Right lobe of liver (tissue), 6 donors: ENCODE measurements at regions not wholly inside any gene's neighbourhood (a gene's known extent, or its start where the extent isn't known, plus 50 kb on each side); places are given as distances from the start of the nearest gene placed in this dataset.

Experiments
- ATAC-seq, 4 donors: fragments of 200-7000 bp; cut with Tn5 transposase; one replicate each; pipeline ENCODE4 v1.9.1; 2020; ENCODE audit warnings: mild to moderate bottlenecking in 4 of 4, moderate library complexity in 4 of 4
- DNase-seq, 3 donors: peaks; one replicate each; pipeline ENCODE4 v3.0.0-alpha.2; 2020
- H3K27ac ChIP-seq, 3 donors: fragments of 200-600 bp; one replicate each; pipeline ENCODE4 v1.8.0; 2022
- H3K27me3 ChIP-seq, 2 donors: fragments of 200-600 bp; one replicate each; pipeline ENCODE4 v1.8.0; 2022
- H3K36me3 ChIP-seq, 4 donors: fragments of 200-600 bp; sonication (generic) in 1 of 4; one replicate each; pipeline versions ENCODE4 v1.5.1 to v1.8.0; 2017 to 2022; ENCODE audit warnings: control low read depth in 1 of 4
- H3K4me1 ChIP-seq, 4 donors: fragments of 200-600 bp; sonication (generic) in 1 of 4; one replicate each; pipeline versions ENCODE4 v1.5.1 to v1.8.0; 2017 to 2022; ENCODE audit warnings: control low read depth in 1 of 4
- H3K4me3 ChIP-seq, 3 donors: fragments of 200-600 bp; one replicate each; pipeline ENCODE4 v1.8.0; 2022
- H3K9me3 ChIP-seq, 4 donors: fragments of 200-600 bp; sonication (generic) in 1 of 4; one replicate each; pipeline versions ENCODE4 v1.5.1 to v1.8.0; 2017 to 2022; ENCODE audit warnings: control low read depth in 1 of 4
- POLR2A ChIP-seq: fragments of 450-650 bp; IDR thresholded peaks from one replicate; pipeline ENCODE4 v1.6.1; 2017; ENCODE audit warnings: antibody characterized with exemption, mild to moderate bottlenecking
- WGBS: methylation state at CpG from one replicate; pipeline ENCODE4 v1.1.6; 2018; ENCODE audit warnings: low coverage, low lambda C conversion rate; ENCODE audit not compliant: insufficient coverage; ENCODE audit errors: missing lambda C conversion rate; 5-methylcytosine and 5-hydroxymethylcytosine counted together
- intact Hi-C, 2 donors: fragments of 100-400 bp; cut with DNase I; formaldehyde crosslinking; loops; one replicate each; pipeline versions ENCODE4 v1.11.2 to v1.14.1; 2022
- TF ChIP-seq, protein P1 (sequence below), 4 donors: fragments of 200-600 bp in 3 of 4; fragments of 450-650 bp in 1 of 4; IDR thresholded peaks; one replicate each; pipeline versions ENCODE4 v1.5.1 to v1.8.0; 2016 to 2022; ENCODE audit warnings: antibody characterized with exemption in 4 of 4, mild to moderate bottlenecking in 2 of 4
- donor health status: DM: no; HTN: yes; CAD: no.
- donor health status: DM: no; HTN: no; CAD: no.
- donor health status: DM: no; HTN: no; CAD: no.
- donor health status: DM: no; HTN: yes; CAD: no.
- donor health status: DM: no; HTN: yes; CAD: no.

DNA sequence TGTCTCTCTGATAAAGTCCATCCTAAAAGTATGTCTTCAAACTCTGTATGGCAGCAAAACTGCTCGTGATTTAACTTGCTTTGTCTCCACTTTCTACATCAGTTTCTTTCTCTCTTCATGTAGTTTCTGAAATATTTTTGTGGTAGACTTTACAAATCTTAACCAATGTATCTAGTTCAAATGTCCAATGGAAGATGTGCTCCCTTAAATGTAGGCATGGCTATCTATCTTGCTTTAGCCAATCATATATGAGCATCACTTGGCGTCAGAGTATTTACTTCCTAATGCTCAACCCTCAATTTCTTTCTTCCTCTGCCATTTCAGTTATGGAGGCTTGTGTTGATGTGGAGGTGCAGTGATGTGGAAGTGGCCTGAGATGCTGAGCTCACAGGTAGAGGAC lies 206.1 kb upstream of the ZNF608 start:
- DNase-seq = no peak
- Histone ChIP-seq H3K27ac (no peak overlapping the region), H3K4me1 (no peaks in the 10 kb centered on the region), H3K36me3 (no peaks in the 10 kb centered on the region), H3K9me3 (no peaks in the 10 kb centered on the region), H3K4me3 (no peak overlapping the region), H3K27me3 (no peaks in the 10 kb centered on the region)
- no peak for ATAC-seq
- WGBS = 77% methylated on average over 2 of the region's 2 CpGs
- TF ChIP-seq, protein P1, sequence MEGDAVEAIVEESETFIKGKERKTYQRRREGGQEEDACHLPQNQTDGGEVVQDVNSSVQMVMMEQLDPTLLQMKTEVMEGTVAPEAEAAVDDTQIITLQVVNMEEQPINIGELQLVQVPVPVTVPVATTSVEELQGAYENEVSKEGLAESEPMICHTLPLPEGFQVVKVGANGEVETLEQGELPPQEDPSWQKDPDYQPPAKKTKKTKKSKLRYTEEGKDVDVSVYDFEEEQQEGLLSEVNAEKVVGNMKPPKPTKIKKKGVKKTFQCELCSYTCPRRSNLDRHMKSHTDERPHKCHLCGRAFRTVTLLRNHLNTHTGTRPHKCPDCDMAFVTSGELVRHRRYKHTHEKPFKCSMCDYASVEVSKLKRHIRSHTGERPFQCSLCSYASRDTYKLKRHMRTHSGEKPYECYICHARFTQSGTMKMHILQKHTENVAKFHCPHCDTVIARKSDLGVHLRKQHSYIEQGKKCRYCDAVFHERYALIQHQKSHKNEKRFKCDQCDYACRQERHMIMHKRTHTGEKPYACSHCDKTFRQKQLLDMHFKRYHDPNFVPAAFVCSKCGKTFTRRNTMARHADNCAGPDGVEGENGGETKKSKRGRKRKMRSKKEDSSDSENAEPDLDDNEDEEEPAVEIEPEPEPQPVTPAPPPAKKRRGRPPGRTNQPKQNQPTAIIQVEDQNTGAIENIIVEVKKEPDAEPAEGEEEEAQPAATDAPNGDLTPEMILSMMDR (IDR thresholded peaks at IDR 0.05) = no peak
- TF ChIP-seq POLR2A = no peak
- intact Hi-C loops = no loop called here

- H3K36me3 ChIP-seq = no peaks in the 10 kb centered on the region
- H3K27me3 ChIP-seq = no peaks in the 10 kb centered on the region
- intact Hi-C loops = no loop called here
- WGBS = 88% methylated on average over 2 of the region's 2 CpGs
- no peaks in the 10 kb centered on the region for H3K9me3 ChIP-seq
- H3K27ac ChIP-seq = no peak overlapping the region
- no peak for ATAC-seq
- DNase-seq = no peak
- no peak for TF ChIP-seq POLR2A
- TF ChIP-seq, protein P1 (IDR thresholded peaks at IDR 0.05) = no peak
- H3K4me3 ChIP-seq = no peak overlapping the region
- no peaks in the 10 kb centered on the region for H3K4me1 ChIP-seq
These were observed 208.3 kb upstream of the ZNF608 start for GRCh38 chr5:124954784-124955183.

DNA sequence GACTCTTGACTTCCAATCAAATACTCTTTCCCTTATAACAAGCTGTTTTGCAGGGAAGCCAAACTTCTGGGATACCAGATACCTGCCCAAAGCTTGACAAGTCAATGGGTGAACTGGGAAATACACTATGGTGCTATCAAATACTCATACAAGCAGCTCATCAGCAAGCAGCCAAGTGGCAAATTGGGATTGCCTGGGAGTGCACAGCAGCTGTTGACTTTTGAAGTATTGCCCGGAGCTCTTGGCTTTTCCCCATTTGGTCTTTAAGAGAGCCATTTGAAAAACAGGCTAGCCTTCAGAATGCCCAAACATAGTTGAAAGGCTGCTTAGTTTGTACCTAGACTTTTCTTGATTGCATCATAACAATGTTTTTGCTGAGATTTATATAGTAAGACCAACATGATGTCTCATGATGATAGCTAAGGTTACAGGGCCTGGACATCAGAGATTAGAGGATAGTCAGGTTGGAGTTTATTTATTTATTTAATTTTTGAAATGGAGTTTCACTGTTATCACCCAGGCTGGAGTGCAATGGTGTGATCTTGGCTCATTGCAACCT lies 210.1 kb upstream of the ZNF608 start:
- TF ChIP-seq POLR2A = no peak
- TF ChIP-seq, protein P1 (IDR thresholded peaks at IDR 0.05) = no peak
- H3K4me1 ChIP-seq = no peaks in the 10 kb centered on the region
- no peak overlapping the region for H3K4me3 ChIP-seq
- ATAC-seq (no peak), DNase-seq (no peak)
- WGBS = 80% methylated on average over 1 of the region's 1 CpG
- no peaks in the 10 kb centered on the region for H3K27me3 ChIP-seq
- H3K36me3 ChIP-seq = no peaks in the 10 kb centered on the region
- H3K9me3 ChIP-seq = no peaks in the 10 kb centered on the region
- H3K27ac ChIP-seq = no peak overlapping the region
- intact Hi-C loops = no loop called here

- intact Hi-C loops = no loop called here
- DNase-seq (no peak), ATAC-seq (no peak)
- Histone ChIP-seq H3K36me3 (no peaks in the 10 kb centered on the region), H3K4me3 (no peak overlapping the region), H3K27ac (no peak overlapping the region), H3K27me3 (no peaks in the 10 kb centered on the region), H3K9me3 (no peaks in the 10 kb centered on the region), H3K4me1 (no peaks in the 10 kb centered on the region)
- no peak for TF ChIP-seq POLR2A
- TF ChIP-seq, protein P1 (IDR thresholded peaks at IDR 0.05) = no peak
- WGBS = 73% methylated on average over 5 of the region's 5 CpGs
These were observed 210.6 kb upstream of the ZNF608 start for GRCh38 chr5:124957063-124957462.

- no peaks in the 10 kb centered on the region for H3K27me3 ChIP-seq
- intact Hi-C loops = no loop called here
- no peak for ATAC-seq
- H3K9me3 ChIP-seq = no peaks in the 10 kb centered on the region
- WGBS = 46% methylated on average over 2 of the region's 4 CpGs
- no peak for TF ChIP-seq POLR2A
- TF ChIP-seq, protein P1 (IDR thresholded peaks at IDR 0.05) = no peak
- no peak overlapping the region for H3K4me3 ChIP-seq
- H3K36me3 ChIP-seq = no peaks in the 10 kb centered on the region
- H3K27ac ChIP-seq = no peak overlapping the region
- no peak for DNase-seq
- H3K4me1 ChIP-seq = no peaks in the 10 kb centered on the region
These were observed 213.8 kb upstream of the ZNF608 start for GRCh38 chr5:124960266-124960665.
